GM18508 (cell line): ENCODE measurements at regions not wholly inside any gene's neighbourhood (a gene's known extent, or its start where the extent isn't known, plus 50 kb on each side); places are given as distances from the start of the nearest gene placed in this dataset.

Experiments used
- ATAC-seq: cut with Tn5 transposase; IDR thresholded peaks from one replicate; pipeline ENCODE4 v1.9.1; 2021; ENCODE audit warnings: moderate number of reproducible peaks; ENCODE audit not compliant: insufficient read depth, unreplicated experiment

- ATAC-seq = no peak
Observed at GRCh38 chr1:95951371-95952102, 717.5 kb downstream of the RWDD3 start.

DNA sequence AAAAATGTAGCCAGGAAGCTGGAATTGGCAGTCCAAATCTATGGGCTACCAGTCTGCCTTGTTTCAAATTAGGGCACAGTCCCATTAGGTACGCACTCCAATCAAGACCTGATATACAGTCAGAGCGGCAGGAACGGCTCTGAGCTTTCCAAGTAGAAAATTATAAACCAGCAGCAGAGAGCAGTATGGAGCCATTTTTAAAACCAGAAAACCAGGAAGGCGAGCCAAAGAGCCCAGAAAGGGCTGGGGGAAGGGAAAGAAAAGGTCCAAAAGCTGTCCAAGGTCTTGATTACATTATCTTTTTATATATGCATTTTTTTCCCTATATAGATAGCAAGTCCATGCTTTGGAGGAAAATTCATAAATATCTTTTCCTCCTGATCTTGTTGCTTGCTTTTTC is 719.0 kb downstream of the RWDD3 start:
- ATAC-seq = no peak

DNA sequence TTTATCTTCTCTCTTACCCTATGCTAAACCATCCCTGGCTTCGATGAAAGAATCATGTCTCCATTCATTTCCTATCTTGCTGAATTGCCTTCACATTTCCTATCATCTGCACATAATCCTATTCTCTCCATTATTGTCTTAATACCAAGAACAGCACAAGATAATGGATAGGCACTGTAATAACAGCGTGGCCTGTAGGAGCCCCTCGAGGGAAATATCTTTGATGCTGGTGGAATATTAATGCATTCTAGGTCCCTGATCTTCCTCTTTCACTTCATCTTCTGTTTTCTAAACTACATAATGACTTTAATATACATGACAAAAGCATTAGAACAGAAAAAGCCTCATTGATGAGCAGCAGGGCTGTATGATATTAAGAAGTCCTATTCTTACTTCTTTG is 720.6 kb downstream of the RWDD3 start:
- no peak for ATAC-seq

- no peak for ATAC-seq
Observed at GRCh38 chr1:95956215-95956614, 722.2 kb downstream of the RWDD3 start.

DNA sequence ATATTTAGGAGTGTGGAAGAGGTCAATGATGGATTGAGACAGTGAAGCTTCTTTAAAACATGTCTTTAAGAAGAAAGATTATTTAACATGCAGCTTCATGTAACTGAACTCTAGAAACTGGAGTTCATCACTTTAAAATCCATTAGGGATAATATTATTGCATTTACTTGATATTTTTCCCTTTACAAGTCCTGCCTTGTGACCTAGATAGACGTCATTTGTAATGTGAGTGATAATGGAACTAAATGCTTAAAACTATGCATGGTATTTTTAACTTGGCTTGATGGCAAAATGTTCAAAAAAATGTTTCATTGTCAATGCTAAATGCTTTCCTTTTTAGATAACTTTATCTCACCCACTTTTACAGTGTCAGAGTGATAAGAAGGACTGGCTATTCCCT is 723.7 kb downstream of the RWDD3 start:
- no peak for ATAC-seq

GRCh38 chr1:95966866-95967265 is 732.9 kb downstream of the RWDD3 start:
- no peak for ATAC-seq

GRCh38 chr1:95974586-95974985 is 740.6 kb downstream of the RWDD3 start:
- no peak for ATAC-seq

DNA sequence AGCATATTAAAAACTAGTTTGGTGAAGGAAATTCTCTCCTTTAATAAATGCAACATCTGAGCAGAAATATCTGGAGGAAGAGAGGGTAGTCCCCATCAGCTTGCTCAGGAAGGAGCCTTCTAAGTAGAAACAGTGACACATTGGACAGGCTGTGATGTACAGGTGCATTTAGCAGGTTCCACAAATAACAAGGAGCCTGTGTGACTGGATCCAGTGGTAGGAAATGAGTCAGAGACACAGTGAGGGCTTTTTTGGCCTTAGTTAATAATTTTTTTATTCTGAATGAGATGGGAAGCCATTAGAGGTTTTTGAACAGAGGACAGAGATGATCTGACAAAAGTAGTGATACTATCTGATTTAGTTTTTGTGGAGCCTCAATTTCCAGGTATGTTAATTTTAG is 738.9 kb upstream of the PTBP2 start:
- no peak for ATAC-seq

DNA sequence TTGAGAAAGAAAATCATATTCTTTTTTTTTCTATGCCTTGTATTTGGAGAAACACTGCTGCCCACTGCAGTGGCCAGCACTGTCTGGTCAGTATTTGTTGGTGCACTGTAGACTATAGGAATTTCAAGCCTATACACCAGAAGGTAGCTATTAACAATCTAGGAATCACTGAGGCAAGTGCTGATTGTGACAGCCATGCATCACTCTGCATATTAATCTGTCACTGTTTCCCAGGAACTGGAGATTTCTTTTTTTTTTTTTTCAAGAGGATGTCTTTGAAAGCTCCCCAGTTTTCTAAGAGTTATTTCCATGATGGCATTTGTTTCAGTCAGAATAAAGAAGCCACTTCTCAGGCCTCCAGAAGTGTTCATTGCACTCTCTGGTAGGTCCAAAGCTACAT is 737.8 kb upstream of the PTBP2 start:
- no peak for ATAC-seq

DNA sequence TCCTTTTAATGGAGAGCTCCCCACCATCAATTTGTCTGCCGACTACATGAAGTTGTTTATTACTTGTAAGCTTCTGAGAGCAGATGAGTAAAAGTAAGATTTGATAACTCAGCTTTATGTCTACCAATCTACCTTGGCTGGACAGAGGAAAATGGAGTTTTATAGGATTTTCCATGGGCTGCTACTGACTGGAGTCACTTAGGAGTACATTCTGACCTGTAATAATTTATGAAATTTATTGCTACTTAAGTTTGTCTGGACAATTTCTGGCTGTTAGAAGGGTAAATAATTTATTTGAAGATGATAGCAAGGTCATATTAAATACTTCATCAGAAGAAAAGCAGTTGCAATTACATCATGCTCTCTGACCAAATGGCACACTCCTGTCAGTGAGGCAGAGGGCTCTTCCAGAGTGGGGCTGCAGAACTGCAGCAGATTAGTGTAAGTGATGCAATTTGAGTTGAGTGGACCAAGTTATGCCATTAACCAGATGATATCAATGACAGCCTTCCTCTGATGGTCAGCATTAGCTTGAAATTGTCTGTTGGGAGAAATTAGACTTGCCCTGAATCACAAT is 736.7 kb upstream of the PTBP2 start:
- ATAC-seq = no peak

DNA sequence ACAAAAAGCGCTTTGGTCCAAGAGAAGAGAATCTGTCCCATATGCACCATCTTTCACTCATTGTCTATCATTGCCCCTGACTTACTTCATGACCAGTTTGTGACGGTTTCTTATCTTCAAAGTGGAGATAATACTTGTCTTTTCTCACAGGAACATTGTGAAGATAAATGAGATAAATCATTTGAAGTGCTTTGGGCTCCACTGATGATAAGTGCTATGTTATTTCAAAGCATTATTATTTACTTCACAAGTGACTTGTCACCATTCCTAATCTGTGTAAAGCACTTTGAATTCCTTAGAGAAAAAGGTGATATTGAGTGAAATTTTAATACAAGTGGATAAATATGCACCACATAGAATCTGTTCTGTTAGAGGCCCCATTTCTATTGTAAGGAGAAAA is 731.6 kb upstream of the PTBP2 start:
- ATAC-seq = no peak

DNA sequence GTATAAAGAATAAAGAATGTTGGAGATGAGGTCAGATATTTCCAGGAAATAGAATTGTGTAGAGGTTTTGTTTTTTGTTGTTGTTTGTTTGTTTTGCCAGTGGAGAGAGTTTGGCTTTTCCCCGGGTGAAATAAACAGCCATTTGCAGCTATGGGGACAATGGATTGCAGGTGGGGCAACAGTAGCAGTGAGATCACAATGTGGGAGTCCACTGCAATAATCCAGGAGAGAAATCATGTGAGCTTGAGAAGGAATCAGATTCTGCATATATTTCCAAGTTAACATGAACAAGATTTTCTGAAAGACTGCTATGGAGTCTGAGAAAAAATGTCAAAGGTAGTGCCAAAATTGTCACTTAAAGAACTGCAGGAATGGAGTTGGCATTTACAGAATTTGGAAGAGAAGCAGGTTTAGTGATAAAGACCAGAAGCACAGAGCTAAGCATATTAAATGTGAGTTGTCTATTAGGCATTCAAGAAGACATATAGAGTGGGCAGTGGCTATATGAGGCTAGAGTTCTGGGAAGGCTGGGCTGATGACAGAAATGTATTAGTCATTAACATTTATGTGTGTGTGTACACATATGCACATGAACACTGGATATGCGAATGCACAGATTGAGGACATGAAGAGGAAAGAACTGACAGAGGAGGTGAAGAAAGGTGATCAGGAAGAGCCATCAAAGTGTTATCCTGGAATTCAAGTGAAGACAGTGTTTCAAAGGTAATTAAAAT is 729.6 kb upstream of the PTBP2 start:
- ATAC-seq = no peak

DNA sequence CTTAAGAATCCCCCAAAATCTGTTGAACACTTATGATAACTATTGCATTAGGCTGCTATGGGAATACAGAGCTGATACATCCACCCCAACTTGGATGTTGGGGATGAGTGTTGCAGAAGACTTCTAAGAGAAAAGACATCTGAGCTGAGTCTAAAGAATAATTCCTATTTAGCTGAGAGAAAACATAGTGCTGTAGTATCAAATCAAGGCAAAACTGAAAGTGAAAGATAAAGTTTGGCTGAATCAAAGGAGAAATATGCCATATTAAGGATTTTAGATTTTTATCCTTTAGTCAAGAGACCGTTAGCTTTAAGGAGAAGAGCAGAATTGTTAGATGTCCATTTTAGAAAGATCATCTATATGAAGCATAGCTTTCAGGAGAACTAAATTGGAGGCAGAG is 726.9 kb upstream of the PTBP2 start:
- no peak for ATAC-seq

GRCh38 chr1:96002201-96002600 is 719.4 kb upstream of the PTBP2 start:
- ATAC-seq = no peak

- no peak for ATAC-seq
Observed at GRCh38 chr1:96002969-96003964, 718.3 kb upstream of the PTBP2 start.

DNA sequence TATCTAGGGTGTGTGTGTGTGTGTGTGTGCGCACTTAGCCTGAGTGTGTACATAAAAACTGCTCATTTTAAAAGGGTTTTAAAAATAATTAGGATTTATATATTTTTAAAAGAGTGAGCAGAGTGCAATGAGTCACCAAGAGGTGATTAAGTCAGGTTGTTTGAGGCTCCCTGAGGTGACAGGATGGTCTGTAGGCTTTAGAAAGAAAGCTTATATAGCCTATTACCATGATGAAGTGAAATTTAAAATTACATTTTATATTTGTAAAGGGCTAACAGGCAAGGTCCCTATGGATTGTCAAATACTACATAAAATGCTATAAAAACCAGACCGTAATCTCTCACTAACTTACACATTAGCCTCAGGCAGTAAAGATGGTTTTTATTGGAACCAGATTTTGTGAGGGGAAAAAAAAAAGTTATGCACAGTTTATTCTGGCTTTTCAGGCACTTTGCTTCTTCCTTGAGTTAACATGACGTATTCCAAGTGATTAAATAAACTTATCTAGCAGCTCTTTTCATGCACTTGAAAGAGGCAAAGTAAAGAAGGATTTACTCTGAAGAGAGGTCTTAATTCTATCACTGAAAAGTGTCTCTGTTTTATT is 711.7 kb upstream of the PTBP2 start:
- no peak for ATAC-seq

- no peak for ATAC-seq
Observed at GRCh38 chr1:96011606-96012005, 710.0 kb upstream of the PTBP2 start.

GRCh38 chr1:96016219-96016618 is 705.4 kb upstream of the PTBP2 start:
- no peak for ATAC-seq

DNA sequence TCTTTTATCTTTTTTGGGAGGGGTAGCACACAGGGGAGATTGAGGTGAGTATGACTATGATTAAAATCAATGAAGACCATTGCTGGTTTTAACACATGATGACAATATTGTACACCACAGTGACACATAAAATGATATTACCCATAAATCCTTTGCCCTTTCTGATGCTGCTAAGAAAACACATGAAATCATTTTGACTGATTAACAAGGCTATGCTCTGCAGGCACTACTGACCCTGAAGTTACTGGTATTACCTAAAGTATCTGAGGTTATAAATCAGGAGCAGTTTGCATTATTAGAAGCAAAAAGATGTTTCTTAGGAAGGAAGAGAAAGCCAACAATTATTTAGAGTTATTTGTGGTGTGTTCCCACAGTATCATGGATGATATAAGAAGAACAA is 701.2 kb upstream of the PTBP2 start:
- no peak for ATAC-seq

DNA sequence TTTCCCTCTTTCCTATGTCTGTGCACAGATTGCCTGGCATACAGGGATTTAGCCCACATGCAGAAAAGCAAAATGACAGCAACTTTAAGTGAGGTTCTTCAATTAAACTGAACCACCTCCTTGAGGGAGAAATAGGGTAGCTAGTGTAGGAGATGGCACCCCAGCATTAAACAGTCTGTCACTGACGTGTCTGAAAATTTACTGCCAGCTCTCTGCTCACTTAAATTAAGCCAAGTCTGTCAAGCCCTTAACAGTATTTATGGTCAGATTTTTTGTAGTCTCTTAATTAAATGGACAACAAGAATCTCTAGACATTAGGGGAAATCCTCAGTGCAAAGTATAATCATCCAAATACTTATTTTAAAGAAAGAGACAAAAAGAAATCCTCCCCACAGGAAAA is 696.5 kb upstream of the PTBP2 start:
- ATAC-seq = no peak
